A673 (cell line): ENCODE measurements at regions not wholly inside any gene's neighbourhood (a gene's known extent, or its start where the extent isn't known, plus 50 kb on each side); places are given as distances from the start of the nearest gene placed in this dataset.

Experiments
- BruUV-seq: library from RNA; stranded (reverse); fragments of 400-500 nt; replicated peaks from 2 replicates; lab custom pipeline; 2021; lab: Mats Ljungman, UMichigan
- CTCF ChIA-PET: fragments of 300-600 bp; sonication (Branson Sonifier 250); formaldehyde crosslinking; loops from one replicate; lab custom pipeline; 2022; ENCODE audit warnings: antibody characterized with exemption; lab: Charles Lee
- POLR2A ChIA-PET: fragments of 300-600 bp; sonication (Branson Sonifier 250); formaldehyde crosslinking; loops from one replicate; lab custom pipeline; 2022; ENCODE audit warnings: antibody characterized with exemption; ENCODE audit not compliant: low non-redundant PET; lab: Charles Lee
- DNase-seq: peaks from one replicate; pipeline ENCODE4 v3.0.0-alpha.2; 2015; ENCODE audit warnings: low spot score
- H3K27ac ChIP-seq: fragments of 200-600 bp; sonication (generic); 2 replicates; pipeline ENCODE4 v1.5.1; 2016; ENCODE audit warnings: mixed run types, low read depth, mild to moderate bottlenecking, mixed read lengths, antibody characterized with exemption, low read length; ENCODE audit not compliant: poor library complexity, severe bottlenecking
- H3K27me3 ChIP-seq: fragments of 200-600 bp; sonication (generic); replicated peaks from 2 replicates; pipeline ENCODE4 v1.6.1; 2017; ENCODE audit warnings: mixed run types, low read depth, mild to moderate bottlenecking, mixed read lengths, antibody characterized with exemption, low read length; ENCODE audit not compliant: insufficient read depth, poor library complexity
- H3K36me3 ChIP-seq: fragments of 200-600 bp; sonication (generic); 2 replicates; pipeline ENCODE4 v1.6.1; 2016; ENCODE audit warnings: mixed run types, mild to moderate bottlenecking, mixed read lengths, antibody characterized with exemption, low read length; ENCODE audit not compliant: insufficient read depth, poor library complexity, severe bottlenecking
- H3K4me1 ChIP-seq: fragments of 200-600 bp; sonication (generic); 2 replicates; pipeline ENCODE4 v1.6.1; 2017; ENCODE audit warnings: mixed run types, mild to moderate bottlenecking, mixed read lengths, antibody characterized with exemption, low read length; ENCODE audit not compliant: insufficient read depth, poor library complexity, severe bottlenecking
- H3K4me3 ChIP-seq: fragments of 200-600 bp; sonication (generic); 2 replicates; pipeline ENCODE4 v1.5.1; 2016; ENCODE audit warnings: low read depth, mixed run types, mild to moderate bottlenecking, mixed read lengths, low read length; ENCODE audit not compliant: poor library complexity, severe bottlenecking
- H3K9me3 ChIP-seq: fragments of 200-600 bp; sonication (generic); 2 replicates; pipeline ENCODE4 v1.6.1; 2016; ENCODE audit warnings: mixed run types, low read depth, mild to moderate bottlenecking, mixed read lengths, antibody characterized with exemption, low read length; ENCODE audit not compliant: poor library complexity, severe bottlenecking
- EZH2 ChIP-seq: fragments of 200-600 bp; sonication (generic); IDR thresholded peaks from 2 replicates; pipeline ENCODE4 v1.6.1; 2017; ENCODE audit warnings: borderline replicate concordance, low read depth, mild to moderate bottlenecking, mixed read lengths, antibody characterized with exemption, low read length; ENCODE audit not compliant: poor library complexity, severe bottlenecking
- intact Hi-C: fragments of 100-400 bp; cut with micrococcal nuclease; formaldehyde crosslinking; loops from one replicate; pipeline ENCODE4 v1.10.0; 2022; ENCODE audit not compliant: unreplicated experiment
- TF ChIP-seq, protein P1 (sequence below): fragments of 300-800, 200-600 bp; sonication (generic); conservative IDR thresholded peaks from 2 replicates; pipeline ENCODE4 v1.5.1; 2017; ENCODE audit warnings: low read depth, mild to moderate bottlenecking, antibody characterized with exemption, low read length, moderate library complexity, mixed read lengths

DNA sequence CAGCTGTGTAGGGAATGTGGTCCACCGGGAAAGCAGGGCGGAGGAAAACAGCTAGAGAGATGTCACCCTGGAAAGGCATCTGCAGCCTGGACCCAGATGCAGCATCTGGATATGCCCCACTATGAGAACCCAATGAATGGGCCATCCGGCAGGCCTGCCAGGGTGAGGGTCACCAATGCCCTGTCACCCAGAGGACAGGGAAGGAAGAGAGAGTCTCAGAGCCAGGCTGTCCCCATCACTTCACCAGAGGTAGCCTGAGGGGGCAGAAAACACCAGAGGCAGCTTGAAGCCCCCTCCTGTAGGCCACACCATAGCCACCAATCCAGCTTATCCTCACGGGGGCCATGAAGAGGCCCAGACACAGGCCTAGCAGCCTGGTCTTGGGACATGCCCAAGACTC, 118.8 kb downstream of the TUBA3C start:
- no peaks in the 10 kb centered on the region for H3K36me3 ChIP-seq
- CTCF ChIA-PET, result no interaction called here
- intact Hi-C loops, result no loop called here
- TF ChIP-seq EZH2, result no peak
- TF ChIP-seq, protein P1, sequence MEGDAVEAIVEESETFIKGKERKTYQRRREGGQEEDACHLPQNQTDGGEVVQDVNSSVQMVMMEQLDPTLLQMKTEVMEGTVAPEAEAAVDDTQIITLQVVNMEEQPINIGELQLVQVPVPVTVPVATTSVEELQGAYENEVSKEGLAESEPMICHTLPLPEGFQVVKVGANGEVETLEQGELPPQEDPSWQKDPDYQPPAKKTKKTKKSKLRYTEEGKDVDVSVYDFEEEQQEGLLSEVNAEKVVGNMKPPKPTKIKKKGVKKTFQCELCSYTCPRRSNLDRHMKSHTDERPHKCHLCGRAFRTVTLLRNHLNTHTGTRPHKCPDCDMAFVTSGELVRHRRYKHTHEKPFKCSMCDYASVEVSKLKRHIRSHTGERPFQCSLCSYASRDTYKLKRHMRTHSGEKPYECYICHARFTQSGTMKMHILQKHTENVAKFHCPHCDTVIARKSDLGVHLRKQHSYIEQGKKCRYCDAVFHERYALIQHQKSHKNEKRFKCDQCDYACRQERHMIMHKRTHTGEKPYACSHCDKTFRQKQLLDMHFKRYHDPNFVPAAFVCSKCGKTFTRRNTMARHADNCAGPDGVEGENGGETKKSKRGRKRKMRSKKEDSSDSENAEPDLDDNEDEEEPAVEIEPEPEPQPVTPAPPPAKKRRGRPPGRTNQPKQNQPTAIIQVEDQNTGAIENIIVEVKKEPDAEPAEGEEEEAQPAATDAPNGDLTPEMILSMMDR, result no peak
- no peaks in the 10 kb centered on the region for H3K27me3 ChIP-seq
- no peak for DNase-seq
- POLR2A ChIA-PET, result no interaction called here
- no TSS peak for BruUV-seq
- H3K4me3 ChIP-seq, result no peak overlapping the region
- H3K9me3 ChIP-seq, result peaks cover 3% of the 10 kb centered on the region
- H3K27ac ChIP-seq, result no peak overlapping the region
- no peaks in the 10 kb centered on the region for H3K4me1 ChIP-seq

DNA sequence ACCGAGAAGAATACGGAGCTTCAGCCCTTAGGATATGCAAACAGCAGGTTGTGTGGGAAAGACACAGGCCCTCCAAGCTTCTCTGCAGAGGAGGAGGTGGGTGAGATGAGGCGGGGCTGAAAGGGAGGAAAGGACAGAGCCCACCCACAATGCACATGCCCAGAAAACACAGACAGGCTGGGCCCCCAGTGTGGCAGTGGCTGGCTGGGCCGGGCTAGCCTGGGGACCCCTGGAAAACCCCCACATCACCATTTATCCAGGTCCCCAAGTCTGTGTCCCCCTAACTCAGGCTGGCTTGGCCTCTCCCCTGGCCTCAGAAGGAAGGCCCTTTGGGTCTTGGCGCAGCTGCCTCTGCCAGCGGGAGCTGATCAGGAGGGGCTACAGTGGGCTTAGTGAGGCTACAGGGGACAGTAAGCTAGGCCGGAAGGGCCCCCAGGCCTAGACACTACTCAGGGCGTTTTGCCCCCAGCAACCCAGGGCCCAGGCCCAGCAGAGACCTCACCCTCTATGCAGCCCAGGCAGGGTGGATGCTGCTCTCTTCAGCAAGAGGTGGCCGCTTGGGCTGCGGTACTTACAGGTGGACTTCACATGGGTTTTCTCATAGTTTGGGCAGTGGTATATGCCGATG, 119.5 kb downstream of the TUBA3C start:
- no peaks in the 10 kb centered on the region for H3K36me3 ChIP-seq
- peaks cover 3% of the 10 kb centered on the region for H3K9me3 ChIP-seq
- H3K27ac ChIP-seq, result no peak overlapping the region
- no peak for TF ChIP-seq EZH2
- TF ChIP-seq, protein P1, result no peak
- ChIA-PET CTCF (no interaction called here), POLR2A (no interaction called here)
- no peaks in the 10 kb centered on the region for H3K4me1 ChIP-seq
- no TSS peak for BruUV-seq
- no peaks in the 10 kb centered on the region for H3K27me3 ChIP-seq
- no peak overlapping the region for H3K4me3 ChIP-seq
- intact Hi-C loops, result no loop called here
- DNase-seq, result no peak

DNA sequence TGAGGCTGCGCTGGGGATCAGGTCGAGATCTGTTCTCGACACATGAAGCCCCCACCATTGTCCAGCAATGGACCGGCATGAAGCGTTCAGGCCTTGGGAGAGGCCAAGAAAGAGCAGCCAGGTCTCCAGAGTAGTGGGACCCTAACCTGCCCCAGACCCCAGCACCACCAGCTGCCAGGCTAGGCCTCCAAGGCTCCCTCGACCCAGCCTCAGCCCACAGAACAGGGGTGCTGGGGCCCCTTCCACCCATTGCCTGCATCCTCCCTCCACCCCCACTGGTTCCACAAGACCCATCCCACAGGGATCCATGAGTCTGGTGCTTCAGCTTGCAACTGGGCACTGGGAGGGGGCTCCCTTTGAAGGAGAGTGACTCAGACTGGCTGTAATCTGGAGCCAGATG, 120.3 kb downstream of the TUBA3C start:
- ChIA-PET CTCF (no interaction called here), POLR2A (no interaction called here)
- BruUV-seq, result no TSS peak
- no peak for TF ChIP-seq EZH2
- TF ChIP-seq, protein P1, result no peak
- intact Hi-C loops, result no loop called here
- Histone ChIP-seq H3K27me3 (no peaks in the 10 kb centered on the region), H3K4me1 (no peaks in the 10 kb centered on the region), H3K36me3 (no peaks in the 10 kb centered on the region), H3K27ac (no peak overlapping the region), H3K9me3 (peaks cover 3% of the 10 kb centered on the region), H3K4me3 (no peak overlapping the region)
- DNase-seq, result no peak
